ENCODE measurements at regions not wholly inside any gene's neighbourhood (a gene's known extent, or its start where the extent isn't known, plus 50 kb on each side); places are given as distances from the start of the nearest gene placed in this dataset.

DNA sequence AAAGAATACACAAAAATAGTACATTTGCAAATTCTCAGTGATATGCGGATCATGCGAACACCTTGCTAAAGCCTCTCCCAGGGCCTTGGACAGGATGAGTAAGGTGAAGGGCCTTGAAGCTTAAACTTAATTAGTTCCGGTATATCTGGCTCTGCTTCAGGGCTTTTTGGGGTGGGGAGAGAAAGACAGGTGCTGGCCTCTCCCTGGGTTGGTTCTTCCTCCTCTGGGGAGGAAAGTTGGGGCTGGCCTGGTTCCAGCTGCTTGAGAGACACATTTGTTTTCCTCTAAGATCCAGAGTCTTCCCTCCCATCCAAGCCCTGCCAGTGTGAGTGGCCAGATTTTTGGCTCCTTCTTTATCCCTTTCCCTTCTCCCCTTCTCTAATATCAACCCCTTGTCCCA is 64.7 kb upstream of the EPHB3 start:
- TF ChIP-seq, protein P1, sequence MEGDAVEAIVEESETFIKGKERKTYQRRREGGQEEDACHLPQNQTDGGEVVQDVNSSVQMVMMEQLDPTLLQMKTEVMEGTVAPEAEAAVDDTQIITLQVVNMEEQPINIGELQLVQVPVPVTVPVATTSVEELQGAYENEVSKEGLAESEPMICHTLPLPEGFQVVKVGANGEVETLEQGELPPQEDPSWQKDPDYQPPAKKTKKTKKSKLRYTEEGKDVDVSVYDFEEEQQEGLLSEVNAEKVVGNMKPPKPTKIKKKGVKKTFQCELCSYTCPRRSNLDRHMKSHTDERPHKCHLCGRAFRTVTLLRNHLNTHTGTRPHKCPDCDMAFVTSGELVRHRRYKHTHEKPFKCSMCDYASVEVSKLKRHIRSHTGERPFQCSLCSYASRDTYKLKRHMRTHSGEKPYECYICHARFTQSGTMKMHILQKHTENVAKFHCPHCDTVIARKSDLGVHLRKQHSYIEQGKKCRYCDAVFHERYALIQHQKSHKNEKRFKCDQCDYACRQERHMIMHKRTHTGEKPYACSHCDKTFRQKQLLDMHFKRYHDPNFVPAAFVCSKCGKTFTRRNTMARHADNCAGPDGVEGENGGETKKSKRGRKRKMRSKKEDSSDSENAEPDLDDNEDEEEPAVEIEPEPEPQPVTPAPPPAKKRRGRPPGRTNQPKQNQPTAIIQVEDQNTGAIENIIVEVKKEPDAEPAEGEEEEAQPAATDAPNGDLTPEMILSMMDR (IDR thresholded peaks at IDR 0.05) = no peak
- no peak for TF ChIP-seq ZFX (IDR thresholded peaks at IDR 0.05; ENCODE audit: borderline replicate concordance)

Data from 22Rv1 (cell line).